NCI-H2029 (cell line): ENCODE measurements at regions not wholly inside any gene's neighbourhood (a gene's known extent, or its start where the extent isn't known, plus 50 kb on each side); places are given as distances from the start of the nearest gene placed in this dataset.
A peak's percentile ranks its signal among the peaks of the same experiment; 100 is the strongest.

Source experiments
- DNase-seq: peaks from one replicate; lab custom pipeline; 2025; lab: John Stamatoyannopoulos, UW

GRCh38 chr4:187415231-187415630, 580.3 kb upstream of the ZFP42 start:
- DNase-seq = no peak

GRCh38 chr4:187416216-187416615, 579.4 kb upstream of the ZFP42 start:
- no peak for DNase-seq

GRCh38 chr4:187417721-187418120, 577.9 kb upstream of the ZFP42 start:
- DNase-seq = no peak

- no peak for DNase-seq
These were observed 572.9 kb upstream of the ZFP42 start for GRCh38 chr4:187422655-187423054.

GRCh38 chr4:187424636-187425035, 570.9 kb upstream of the ZFP42 start:
- DNase-seq = no peak

GRCh38 chr4:187426511-187426910, 569.1 kb upstream of the ZFP42 start:
- DNase-seq = no peak

- no peak for DNase-seq
These were observed 563.3 kb upstream of the ZFP42 start for GRCh38 chr4:187432310-187432709.

GRCh38 chr4:187433141-187433540, 562.4 kb upstream of the ZFP42 start:
- no peak for DNase-seq

GRCh38 chr4:187436251-187436650, 559.3 kb upstream of the ZFP42 start:
- no peak for DNase-seq

- no peak for DNase-seq
These were observed 551.5 kb upstream of the ZFP42 start for GRCh38 chr4:187444061-187444460.

- no peak for DNase-seq
These were observed 545.9 kb upstream of the ZFP42 start for GRCh38 chr4:187449702-187450101.

- no peak for DNase-seq
These were observed 543.8 kb upstream of the ZFP42 start for GRCh38 chr4:187451776-187452175.

GRCh38 chr4:187460016-187460415, 535.6 kb upstream of the ZFP42 start:
- no peak for DNase-seq

GRCh38 chr4:187464573-187464972, 531.0 kb upstream of the ZFP42 start:
- no peak for DNase-seq

GRCh38 chr4:187467224-187467623, 528.3 kb upstream of the ZFP42 start:
- DNase-seq = no peak

- DNase-seq = no peak
These were observed 525.9 kb upstream of the ZFP42 start for GRCh38 chr4:187469627-187470026.

GRCh38 chr4:187470061-187470460, 525.5 kb upstream of the ZFP42 start:
- DNase-seq = no peak

- no peak for DNase-seq
These were observed 521.3 kb upstream of the ZFP42 start for GRCh38 chr4:187474238-187474637.

GRCh38 chr4:187475901-187476300, 519.7 kb upstream of the ZFP42 start:
- no peak for DNase-seq

GRCh38 chr4:187477224-187477623, 518.3 kb upstream of the ZFP42 start:
- DNase-seq = no peak

- DNase-seq = no peak
These were observed 517.1 kb upstream of the ZFP42 start for GRCh38 chr4:187478292-187479140.

- peak; percentile 47 for DNase-seq
These were observed 516.1 kb upstream of the ZFP42 start for GRCh38 chr4:187479511-187479910.

GRCh38 chr4:187480146-187481145, 515.1 kb upstream of the ZFP42 start:
- DNase-seq = no peak
